ENCODE measurements at regions not wholly inside any gene's neighbourhood (a gene's known extent, or its start where the extent isn't known, plus 50 kb on each side); places are given as distances from the start of the nearest gene placed in this dataset.

DNA sequence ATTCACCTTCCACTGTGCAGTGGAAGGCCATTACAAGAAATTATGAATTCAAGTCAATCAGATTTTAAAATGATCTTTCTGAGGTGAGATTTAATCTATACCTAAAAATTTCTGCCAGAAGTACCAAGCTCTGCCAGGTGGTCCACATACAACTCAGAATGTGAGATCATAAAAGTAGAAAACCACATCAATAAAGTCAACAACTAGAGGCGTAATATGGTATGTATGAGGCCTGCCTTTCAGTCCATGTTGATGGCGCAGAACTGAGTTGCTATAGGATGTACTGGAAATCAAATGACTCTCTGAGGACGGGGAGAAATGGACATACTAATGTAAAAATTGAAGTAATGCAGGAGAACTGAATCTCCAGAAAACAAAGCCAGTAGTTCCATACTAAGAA, 163.8 kb upstream of the FBXL4 start:
- Histone ChIP-seq H3K4me1 (no peaks in the 10 kb centered on the region), H3K27ac (no peak overlapping the region), H3K4me3 (no peak overlapping the region), H3K36me3 (no peaks in the 10 kb centered on the region), H3K9me3 (no peaks in the 10 kb centered on the region), H3K27me3 (replicated peaks in 1 of 7) (peaks cover 0 to 16% (median 0%) of the 10 kb centered on the region in 7 donors)
- TF ChIP-seq, protein P1, sequence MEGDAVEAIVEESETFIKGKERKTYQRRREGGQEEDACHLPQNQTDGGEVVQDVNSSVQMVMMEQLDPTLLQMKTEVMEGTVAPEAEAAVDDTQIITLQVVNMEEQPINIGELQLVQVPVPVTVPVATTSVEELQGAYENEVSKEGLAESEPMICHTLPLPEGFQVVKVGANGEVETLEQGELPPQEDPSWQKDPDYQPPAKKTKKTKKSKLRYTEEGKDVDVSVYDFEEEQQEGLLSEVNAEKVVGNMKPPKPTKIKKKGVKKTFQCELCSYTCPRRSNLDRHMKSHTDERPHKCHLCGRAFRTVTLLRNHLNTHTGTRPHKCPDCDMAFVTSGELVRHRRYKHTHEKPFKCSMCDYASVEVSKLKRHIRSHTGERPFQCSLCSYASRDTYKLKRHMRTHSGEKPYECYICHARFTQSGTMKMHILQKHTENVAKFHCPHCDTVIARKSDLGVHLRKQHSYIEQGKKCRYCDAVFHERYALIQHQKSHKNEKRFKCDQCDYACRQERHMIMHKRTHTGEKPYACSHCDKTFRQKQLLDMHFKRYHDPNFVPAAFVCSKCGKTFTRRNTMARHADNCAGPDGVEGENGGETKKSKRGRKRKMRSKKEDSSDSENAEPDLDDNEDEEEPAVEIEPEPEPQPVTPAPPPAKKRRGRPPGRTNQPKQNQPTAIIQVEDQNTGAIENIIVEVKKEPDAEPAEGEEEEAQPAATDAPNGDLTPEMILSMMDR (IDR thresholded peaks at IDR 0.05 in 8 of 11, conservative IDR thresholded peaks at IDR 0.05 in 3 of 11) = no peak
- TF ChIP-seq POLR2AphosphoS5 (IDR thresholded peaks at IDR 0.05) (no peak), POLR2A (IDR thresholded peaks at IDR 0.05) (no peak)
- no peak for DNase-seq
- WGBS, 5 donors = 79 to 87% (median 82%) methylated on average over 3 of the region's 3 CpGs
- intact Hi-C loops (cut with DNase I; ENCODE audit: low total_unique reads) = no loop called here

DNA sequence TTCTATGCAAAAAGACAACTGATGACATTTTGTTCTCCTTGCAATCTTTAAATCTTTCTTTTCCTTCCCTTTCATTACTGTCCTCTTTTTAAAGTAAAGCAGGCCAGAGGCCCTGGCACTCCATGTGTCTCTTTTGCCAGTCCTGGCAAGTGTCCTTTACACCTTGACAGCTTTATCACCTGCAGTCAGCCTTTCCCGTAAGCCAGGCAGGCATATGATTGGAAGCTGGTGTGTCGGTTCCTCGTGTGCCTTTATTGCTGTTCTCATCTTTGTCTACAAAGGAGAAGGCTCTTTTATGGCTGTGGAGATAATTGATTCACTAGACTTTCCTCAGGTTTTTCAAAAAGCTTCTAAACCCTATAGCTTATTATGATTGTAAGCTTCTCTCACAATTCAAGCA, 162.3 kb upstream of the FBXL4 start:
- intact Hi-C loops (cut with DNase I; ENCODE audit: low total_unique reads) = no loop called here

DNA sequence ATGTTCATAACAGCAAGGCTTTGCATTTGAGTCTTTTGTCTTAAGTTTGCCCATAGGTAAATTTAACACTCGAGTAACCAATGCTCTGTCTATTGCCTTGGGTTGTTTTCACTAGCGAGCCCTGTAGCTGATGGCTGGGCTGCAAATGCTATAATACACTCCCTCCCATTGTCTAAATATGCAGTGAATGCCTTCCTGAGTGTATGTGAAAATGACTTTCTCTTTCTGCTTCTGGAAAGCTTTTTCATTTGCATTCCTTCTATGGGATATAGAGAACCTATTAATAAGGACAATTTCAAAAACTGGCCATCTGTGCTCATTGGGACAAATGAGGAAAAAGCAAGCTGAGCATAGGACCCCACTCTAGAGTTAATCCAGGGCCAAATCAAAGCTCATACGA, 156.5 kb upstream of the FBXL4 start:
- no peaks in the 10 kb centered on the region for H3K36me3 ChIP-seq
- intact Hi-C loops (cut with DNase I; ENCODE audit: low total_unique reads) = no loop called here
- 64 to 82% (median 79%) methylated on average over 3 of the region's 3 CpGs for WGBS, 5 donors
- no peak overlapping the region for H3K4me3 ChIP-seq
- DNase-seq = no peak
- TF ChIP-seq POLR2A (IDR thresholded peaks at IDR 0.05) (no peak), POLR2AphosphoS5 (IDR thresholded peaks at IDR 0.05) (no peak)
- no peak overlapping the region for H3K27ac ChIP-seq
- H3K9me3 ChIP-seq = no peaks in the 10 kb centered on the region
- H3K4me1 ChIP-seq = no peaks in the 10 kb centered on the region
- peaks cover 0 to 8% (median 0%) of the 10 kb centered on the region in 7 donors for H3K27me3 ChIP-seq (replicated peaks in 1 of 7)

More for the DNA sequence above, 162.3 kb upstream of the FBXL4 start:
- Histone ChIP-seq H3K4me1 (no peaks in the 10 kb centered on the region), H3K9me3 (no peaks in the 10 kb centered on the region), H3K36me3 (no peaks in the 10 kb centered on the region), H3K27me3 (replicated peaks in 1 of 7) (peaks cover 0 to 14% (median 0%) of the 10 kb centered on the region in 7 donors), H3K4me3 (no peak overlapping the region), H3K27ac (no peak overlapping the region)
- TF ChIP-seq POLR2A (IDR thresholded peaks at IDR 0.05) = no peak
- TF ChIP-seq, protein P1 (IDR thresholded peaks at IDR 0.05 in 8 of 11, conservative IDR thresholded peaks at IDR 0.05 in 3 of 11) = no peak
- no peak for TF ChIP-seq POLR2AphosphoS5 (IDR thresholded peaks at IDR 0.05)
- 32 to 52% (median 46%) methylated on average over 3 of the region's 3 CpGs for WGBS, 5 donors
- no peak for DNase-seq

GRCh38 chr6:99099243-99099642, 151.5 kb upstream of the FBXL4 start:
- intact Hi-C loops (cut with DNase I; ENCODE audit: low total_unique reads) = no loop called here
- DNase-seq = no peak
- no peaks in the 10 kb centered on the region for H3K9me3 ChIP-seq
- no peaks in the 10 kb centered on the region for H3K4me1 ChIP-seq
- TF ChIP-seq, protein P1 (IDR thresholded peaks at IDR 0.05 in 8 of 11, conservative IDR thresholded peaks at IDR 0.05 in 3 of 11) = no peak
- TF ChIP-seq POLR2A (IDR thresholded peaks at IDR 0.05) (no peak), POLR2AphosphoS5 (IDR thresholded peaks at IDR 0.05) (no peak)
- H3K27ac ChIP-seq = no peak overlapping the region
- no peaks in the 10 kb centered on the region for H3K36me3 ChIP-seq
- peaks cover 0 to 19% (median 2%) of the 10 kb centered on the region in 7 donors for H3K27me3 ChIP-seq (replicated peaks in 1 of 7)
- H3K4me3 ChIP-seq = no peak overlapping the region

DNA sequence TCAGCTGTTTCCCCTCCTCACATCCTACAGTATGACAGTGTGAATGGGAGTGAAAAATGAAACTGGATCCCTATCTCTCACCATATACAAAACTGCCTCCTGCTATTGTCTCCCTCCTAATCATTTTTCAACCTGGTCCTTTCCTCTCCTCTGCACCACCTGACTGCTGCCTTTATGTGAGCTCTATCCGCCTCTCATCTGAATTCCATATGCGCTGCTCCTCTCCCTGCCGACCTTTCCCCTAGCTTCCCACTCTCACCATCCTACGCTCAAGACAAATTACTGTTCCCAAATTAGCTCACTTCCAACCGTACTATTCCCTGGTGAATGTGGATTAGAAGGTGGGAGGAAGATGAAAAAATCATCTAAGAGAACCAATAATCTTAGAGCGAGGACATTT, 148.4 kb upstream of the FBXL4 start:
- Histone ChIP-seq H3K4me3 (no peak overlapping the region), H3K4me1 (no peaks in the 10 kb centered on the region), H3K36me3 (no peaks in the 10 kb centered on the region), H3K9me3 (no peaks in the 10 kb centered on the region), H3K27me3 (replicated peaks in 1 of 7) (peaks cover 0 to 39% (median 8%) of the 10 kb centered on the region in 7 donors), H3K27ac (no peak overlapping the region)
- 74 to 79% (median 75%) methylated on average over 6 of the region's 6 CpGs for WGBS, 5 donors
- intact Hi-C loops (cut with DNase I; ENCODE audit: low total_unique reads) = no loop called here
- TF ChIP-seq POLR2A (IDR thresholded peaks at IDR 0.05) (no peak), POLR2AphosphoS5 (IDR thresholded peaks at IDR 0.05) (no peak)
- TF ChIP-seq, protein P1 (IDR thresholded peaks at IDR 0.05 in 8 of 11, conservative IDR thresholded peaks at IDR 0.05 in 3 of 11) = no peak
- DNase-seq = no peak
